Stimulated activated CD4-positive, alpha-beta T cell treated with anti-CD3 and anti-CD28 coated beads, Interleukin-15, amount 100 ng/mL, for 48 hours (primary cell): ENCODE measurements at regions not wholly inside any gene's neighbourhood (a gene's known extent, or its start where the extent isn't known, plus 50 kb on each side); places are given as distances from the start of the nearest gene placed in this dataset.

Source experiments
- DNase-seq, 2 donors: peaks; one replicate each; pipeline ENCODE4 v3.0.0-alpha.2; 2020; ENCODE audit warnings: low read depth in 2 of 2

DNA sequence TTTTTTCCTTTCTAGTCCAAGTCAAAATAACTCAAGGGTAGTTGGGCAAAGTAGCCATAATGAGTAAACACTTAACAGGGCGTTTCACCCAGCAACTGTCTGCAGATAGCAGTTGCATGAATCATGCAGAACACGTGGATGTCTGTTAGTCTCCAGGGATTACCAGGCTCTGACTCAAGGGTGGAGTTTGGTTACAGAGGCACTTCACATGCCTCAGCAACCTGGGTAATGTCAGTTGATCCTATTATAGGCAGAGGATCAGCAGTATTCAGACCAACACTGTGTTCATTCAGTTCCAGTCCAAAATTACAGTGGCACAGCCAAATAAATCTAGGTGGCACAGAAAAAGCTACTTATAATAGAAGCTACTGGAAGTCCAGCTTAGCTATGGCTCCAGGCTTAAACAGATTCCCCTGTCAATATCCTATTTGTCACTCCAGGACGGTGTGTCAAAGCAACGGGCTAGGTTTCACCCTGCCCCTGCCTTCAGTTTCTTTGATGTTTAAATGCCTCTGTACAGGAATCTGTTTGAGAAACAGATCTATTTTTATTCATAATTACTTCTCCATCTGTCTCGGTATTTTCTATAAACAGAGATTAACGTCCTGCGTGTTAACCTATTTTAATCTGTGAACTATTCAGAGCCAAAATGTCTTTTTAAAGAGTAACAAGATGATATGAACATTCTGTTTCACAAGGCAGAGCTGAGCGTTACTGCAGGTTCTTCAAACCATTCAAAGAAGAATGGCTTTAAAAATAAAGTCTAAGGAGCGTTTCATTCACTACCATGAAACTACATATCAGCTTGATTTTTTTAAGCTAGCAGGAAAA lies 162.6 kb upstream of the AKR1E2 start:
- no peak for DNase-seq

GRCh38 chr10:4662576-4663161 lies 163.3 kb upstream of the AKR1E2 start:
- no peak for DNase-seq

DNA sequence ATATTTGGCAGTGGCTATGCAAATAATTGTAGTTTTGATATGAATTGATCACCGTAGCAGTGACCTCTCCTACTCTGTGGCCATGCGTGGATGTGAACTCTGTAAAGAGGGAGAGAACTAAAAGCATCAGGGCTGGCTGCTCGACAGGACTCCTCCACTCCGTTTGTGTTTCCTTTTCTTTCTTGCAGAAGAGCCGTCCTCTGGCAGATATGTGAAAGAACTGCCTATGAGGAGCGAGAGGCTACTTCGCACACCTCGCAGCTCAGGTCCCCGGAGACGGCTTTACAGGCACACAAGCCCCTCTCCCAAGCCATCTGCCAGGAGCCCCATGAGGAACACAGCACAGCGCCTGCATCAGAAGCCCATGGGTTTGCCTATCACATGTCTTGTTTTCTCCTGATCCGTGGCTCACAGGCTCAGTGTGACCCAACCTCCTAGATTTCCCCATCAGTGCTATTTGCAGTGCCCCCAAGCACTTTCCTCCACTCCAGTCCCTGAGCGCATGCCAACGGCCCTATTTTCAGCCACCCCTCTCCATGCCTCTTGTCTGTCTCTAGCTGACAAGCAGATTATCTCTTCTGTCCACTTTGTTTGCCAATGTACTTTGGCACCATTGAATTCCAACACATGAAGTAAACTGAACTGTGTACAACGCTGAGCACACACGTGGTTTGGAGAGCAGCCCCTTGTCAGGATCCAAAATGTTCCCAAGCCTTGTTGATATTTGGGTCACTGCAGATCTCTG lies 164.3 kb upstream of the AKR1E2 start:
- no peak for DNase-seq

DNA sequence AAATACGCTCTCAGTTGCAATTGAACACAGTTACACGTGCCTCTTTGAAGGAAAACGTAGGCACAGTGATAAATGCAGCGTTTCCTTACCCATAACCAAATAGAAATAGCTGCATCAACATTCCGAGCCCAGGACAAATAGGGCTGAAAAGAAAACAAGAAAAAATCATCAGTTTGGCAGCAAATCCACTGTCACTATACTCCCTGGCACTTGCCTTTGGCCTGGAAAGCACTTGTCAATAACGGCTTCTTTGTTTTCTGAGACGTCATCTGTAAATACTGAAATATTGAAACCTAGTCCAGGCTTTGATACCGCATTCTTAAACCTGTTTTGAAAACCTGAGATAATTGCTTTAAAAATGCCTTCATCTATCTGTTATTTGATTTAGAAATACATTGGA lies 167.2 kb upstream of the AKR1E2 start:
- no peak for DNase-seq

DNA sequence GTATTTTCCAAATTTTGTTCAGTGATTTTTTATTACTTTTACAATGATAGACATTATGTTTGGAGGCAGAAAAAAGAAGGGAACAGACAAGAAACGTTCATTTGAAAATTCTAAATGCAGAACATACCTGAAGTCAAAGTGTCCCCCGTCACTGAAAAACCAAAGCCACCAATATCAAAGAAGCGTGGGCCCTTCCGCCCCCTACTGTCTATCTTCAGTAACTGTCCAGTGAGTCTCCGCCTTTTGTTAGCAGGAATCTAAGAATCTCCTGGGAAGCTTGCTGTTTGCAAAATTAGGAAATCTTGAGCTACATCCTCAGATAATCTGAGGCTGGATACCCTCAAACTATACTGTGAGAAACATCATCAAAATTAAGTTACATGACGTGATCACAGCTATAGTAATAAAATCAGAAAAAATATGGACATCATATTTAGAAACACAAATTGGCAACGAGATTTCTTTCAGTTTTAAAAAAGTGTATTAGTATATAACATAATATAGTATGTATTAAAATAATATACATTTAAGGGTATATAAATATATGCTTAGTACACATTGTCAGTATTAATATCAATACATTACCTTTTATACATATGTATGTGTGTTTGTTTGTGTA lies 169.3 kb upstream of the AKR1E2 start:
- DNase-seq: no peak

DNA sequence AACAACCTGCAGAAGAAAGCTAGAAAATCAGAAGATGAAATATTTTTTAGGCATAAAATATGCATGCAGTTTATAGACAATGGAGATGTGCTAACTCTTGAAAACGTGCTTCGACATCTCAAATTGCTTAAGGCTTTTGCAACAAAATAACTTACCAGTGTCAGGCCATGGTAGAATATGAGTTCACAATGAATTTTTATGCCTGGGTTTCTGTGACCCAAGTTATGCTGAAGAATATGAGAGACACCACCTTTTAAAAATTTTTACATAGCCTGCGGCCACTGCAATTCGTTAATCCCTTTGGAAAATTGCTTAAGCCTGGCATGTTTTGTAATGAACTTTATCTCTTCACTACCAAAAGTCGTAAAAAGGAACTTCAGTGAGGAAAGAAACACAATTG lies 170.1 kb upstream of the AKR1E2 start:
- no peak for DNase-seq

GRCh38 chr10:4655406-4655805 lies 170.6 kb upstream of the AKR1E2 start:
- DNase-seq: no peak

DNA sequence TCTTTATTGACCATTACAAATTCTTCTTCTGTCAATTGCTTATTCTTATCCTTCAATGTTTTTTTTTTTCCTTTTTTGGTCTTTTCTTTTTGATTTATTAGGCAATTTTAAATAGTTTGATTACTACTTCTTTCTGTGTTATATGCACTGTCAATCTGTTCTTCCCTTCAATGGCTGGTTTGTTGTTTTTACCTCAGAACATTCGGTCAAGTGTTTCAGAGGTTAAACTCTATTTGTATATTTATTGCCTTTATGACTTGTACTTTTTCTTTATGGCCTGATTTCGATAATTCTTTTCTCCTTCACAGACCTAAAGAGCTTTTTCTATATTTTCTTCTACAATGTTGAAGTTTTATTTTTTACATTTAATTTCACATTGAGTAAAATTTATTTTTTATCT lies 171.5 kb upstream of the AKR1E2 start:
- no peak for DNase-seq

DNA sequence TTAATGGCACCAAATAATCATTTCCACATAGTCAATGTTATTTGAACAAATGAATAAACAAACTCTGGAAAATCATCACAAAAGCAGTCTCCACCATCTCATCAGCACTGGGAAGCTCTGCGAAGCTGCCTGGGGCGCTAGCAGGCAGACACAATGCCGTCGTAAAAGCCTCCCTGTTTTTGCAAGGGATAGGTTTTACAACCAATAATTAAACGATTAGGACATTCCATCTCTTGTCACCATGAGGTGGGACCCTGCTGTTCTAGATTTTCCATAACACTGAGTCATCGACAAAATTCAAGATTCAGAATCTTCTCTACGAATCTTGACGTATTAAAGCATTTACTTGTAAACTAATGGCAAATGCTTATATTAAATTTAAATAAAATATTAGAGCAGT lies 172.8 kb upstream of the AKR1E2 start:
- DNase-seq: no peak

- peak; percentile 27 to 31 for DNase-seq
Measured at GRCh38 chr10:4652111-4653010, 173.6 kb upstream of the AKR1E2 start.

GRCh38 chr10:4651404-4652037 lies 174.5 kb upstream of the AKR1E2 start:
- DNase-seq: no peak

DNA sequence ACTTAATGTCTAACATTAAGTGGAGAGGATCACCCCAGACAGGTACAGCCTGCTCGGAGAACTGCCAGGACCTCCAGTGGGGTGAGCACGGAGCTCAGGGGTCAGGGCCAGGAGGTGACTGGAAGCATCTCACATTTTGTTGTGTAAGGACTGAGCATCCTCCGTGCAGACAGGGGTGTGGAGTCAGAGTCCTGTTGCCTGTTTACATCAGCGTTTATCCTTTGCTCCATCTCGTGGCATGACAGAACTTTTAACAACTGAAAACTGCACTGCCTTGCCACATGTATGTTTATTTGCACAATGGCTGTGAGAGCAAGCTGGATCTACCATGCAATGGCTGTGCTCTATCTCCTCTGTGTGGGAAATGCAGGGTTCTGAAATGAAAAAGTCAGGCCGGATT lies 175.4 kb upstream of the AKR1E2 start:
- DNase-seq: no peak

GRCh38 chr10:4649886-4650508 lies 176.0 kb upstream of the AKR1E2 start:
- no peak for DNase-seq

- DNase-seq: no peak
Measured at GRCh38 chr10:4649471-4649870, 176.5 kb upstream of the AKR1E2 start.

DNA sequence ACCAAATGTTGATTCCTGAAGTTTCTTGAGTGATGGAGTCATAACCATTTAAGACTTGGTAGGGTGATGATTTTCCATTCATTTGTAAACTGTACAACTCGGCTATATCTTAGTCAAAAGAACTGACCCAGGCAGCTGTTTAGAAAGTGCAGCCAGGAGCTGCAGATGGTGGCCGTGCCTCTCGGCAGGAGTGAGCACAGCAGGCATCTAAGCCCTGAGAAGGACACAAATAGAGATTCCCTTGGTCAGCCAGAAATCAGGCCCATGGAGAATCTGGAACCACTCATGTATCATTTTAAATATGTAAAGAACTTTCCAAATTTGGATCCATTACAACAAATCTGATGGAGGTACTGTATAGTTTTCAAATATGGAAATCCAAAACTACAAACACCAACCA lies 177.0 kb upstream of the AKR1E2 start:
- DNase-seq: no peak

DNA sequence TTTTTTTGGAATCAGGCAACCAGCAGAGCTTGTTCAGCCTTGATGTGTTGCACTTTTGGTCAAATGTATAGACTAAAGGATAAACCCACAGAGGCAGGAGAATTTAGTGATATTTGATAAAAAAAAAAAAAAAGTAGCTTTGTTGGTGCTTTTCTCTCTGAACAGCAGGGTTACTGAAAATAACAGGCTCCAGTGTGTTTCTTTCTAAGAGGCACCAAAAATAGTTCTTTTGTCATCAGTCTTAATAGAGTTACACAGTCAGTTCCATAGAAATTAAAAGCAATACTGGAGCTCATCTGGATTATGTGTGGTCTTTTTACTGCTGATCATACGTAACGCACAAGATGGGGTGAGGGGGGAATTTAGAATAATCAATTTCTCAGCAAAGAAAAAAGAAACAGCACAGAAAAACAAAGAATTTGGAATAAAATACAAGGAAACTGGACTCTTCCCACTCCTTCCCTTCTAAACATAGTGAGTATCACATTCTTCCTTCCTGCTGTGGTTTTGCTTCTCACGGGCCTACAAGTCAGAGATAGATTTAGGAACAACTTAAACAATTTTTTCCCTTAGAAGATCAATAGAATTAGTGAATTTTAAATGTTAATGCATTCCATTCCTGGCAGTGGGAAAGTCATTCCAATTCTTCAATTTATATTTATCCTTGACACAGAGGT lies 178.8 kb upstream of the AKR1E2 start:
- DNase-seq: no peak

- no peak for DNase-seq
Measured at GRCh38 chr10:4646547-4646946, 179.5 kb upstream of the AKR1E2 start.

DNA sequence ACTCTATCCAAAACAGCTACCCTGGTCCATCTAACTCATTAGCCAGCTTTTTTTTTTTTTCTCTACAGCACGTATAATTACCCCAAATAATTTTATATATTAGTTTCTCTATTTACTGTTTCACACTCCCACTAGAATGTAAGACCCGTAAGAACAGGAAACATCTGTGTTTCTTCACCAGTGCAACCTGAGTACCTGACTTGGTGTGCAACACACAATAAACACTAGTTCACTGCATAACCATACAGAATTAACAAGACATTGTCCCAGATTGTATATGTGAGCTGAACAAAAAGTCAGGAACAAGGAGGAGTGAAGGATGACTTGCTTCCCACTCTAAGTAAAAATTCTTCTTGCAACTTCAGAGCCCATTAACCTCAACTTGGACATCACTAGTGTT lies 180.2 kb upstream of the AKR1E2 start:
- no peak for DNase-seq

- no peak for DNase-seq
Measured at GRCh38 chr10:4643471-4643870, 182.5 kb upstream of the AKR1E2 start.

GRCh38 chr10:4639960-4640359 lies 186.0 kb upstream of the AKR1E2 start:
- no peak for DNase-seq
